ENCODE measurements at regions not wholly inside any gene's neighbourhood (a gene's known extent, or its start where the extent isn't known, plus 50 kb on each side); places are given as distances from the start of the nearest gene placed in this dataset.

GRCh38 chr5:172548981-172549687 lies 91.9 kb upstream of the NEURL1B start:
- 0 out of 3 replicates have a peak, but pooled peaks have one; percentile 23 for ATAC-seq
- no peak for TF ChIP-seq ZNF565 (CRISPR knock-in tag; conservative IDR thresholded peaks at IDR 0.05; ENCODE audit: low read depth)
- TF ChIP-seq SNAI2 (CRISPR knock-in tag; IDR thresholded peaks at IDR 0.05): no peak
- no peak for TF ChIP-seq PPARA (CRISPR knock-in tag; IDR thresholded peaks at IDR 0.05; ENCODE audit: borderline replicate concordance)
- no peak for TF ChIP-seq ARNTL (CRISPR knock-in tag; IDR thresholded peaks at IDR 0.05; ENCODE audit: borderline replicate concordance, low read depth)
- no peak for TF ChIP-seq CSDC2 (CRISPR knock-in tag; IDR thresholded peaks at IDR 0.05)
- TF ChIP-seq BACH2 (CRISPR knock-in tag; IDR thresholded peaks at IDR 0.05; ENCODE audit: borderline replicate concordance): no peak
- no peak for TF ChIP-seq TSHZ2 (CRISPR knock-in tag; IDR thresholded peaks at IDR 0.05)
- no peak for TF ChIP-seq ZFP30 (CRISPR knock-in tag; IDR thresholded peaks at IDR 0.05)
- TF ChIP-seq, protein P1, sequence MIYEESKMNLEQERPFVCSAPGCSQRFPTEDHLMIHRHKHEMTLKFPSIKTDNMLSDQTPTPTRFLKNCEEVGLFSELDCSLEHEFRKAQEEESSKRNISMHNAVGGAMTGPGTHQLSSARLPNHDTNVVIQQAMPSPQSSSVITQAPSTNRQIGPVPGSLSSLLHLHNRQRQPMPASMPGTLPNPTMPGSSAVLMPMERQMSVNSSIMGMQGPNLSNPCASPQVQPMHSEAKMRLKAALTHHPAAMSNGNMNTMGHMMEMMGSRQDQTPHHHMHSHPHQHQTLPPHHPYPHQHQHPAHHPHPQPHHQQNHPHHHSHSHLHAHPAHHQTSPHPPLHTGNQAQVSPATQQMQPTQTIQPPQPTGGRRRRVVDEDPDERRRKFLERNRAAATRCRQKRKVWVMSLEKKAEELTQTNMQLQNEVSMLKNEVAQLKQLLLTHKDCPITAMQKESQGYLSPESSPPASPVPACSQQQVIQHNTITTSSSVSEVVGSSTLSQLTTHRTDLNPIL (CRISPR knock-in tag; IDR thresholded peaks at IDR 0.05; ENCODE audit: low read depth): no peak

GRCh38 chr5:172548311-172548731 lies 92.7 kb upstream of the NEURL1B start:
- TF ChIP-seq ZFP30 (CRISPR knock-in tag; IDR thresholded peaks at IDR 0.05): no peak
- no peak for TF ChIP-seq ARNTL (CRISPR knock-in tag; IDR thresholded peaks at IDR 0.05; ENCODE audit: borderline replicate concordance, low read depth)
- no peak for TF ChIP-seq GLIS3 (CRISPR knock-in tag; IDR thresholded peaks at IDR 0.05)
- no peak for TF ChIP-seq TOX (CRISPR knock-in tag; IDR thresholded peaks at IDR 0.05; ENCODE audit: borderline replicate concordance)
- TF ChIP-seq ZC3H10 (CRISPR knock-in tag; IDR thresholded peaks at IDR 0.05): no peak
- TF ChIP-seq, protein P2, sequence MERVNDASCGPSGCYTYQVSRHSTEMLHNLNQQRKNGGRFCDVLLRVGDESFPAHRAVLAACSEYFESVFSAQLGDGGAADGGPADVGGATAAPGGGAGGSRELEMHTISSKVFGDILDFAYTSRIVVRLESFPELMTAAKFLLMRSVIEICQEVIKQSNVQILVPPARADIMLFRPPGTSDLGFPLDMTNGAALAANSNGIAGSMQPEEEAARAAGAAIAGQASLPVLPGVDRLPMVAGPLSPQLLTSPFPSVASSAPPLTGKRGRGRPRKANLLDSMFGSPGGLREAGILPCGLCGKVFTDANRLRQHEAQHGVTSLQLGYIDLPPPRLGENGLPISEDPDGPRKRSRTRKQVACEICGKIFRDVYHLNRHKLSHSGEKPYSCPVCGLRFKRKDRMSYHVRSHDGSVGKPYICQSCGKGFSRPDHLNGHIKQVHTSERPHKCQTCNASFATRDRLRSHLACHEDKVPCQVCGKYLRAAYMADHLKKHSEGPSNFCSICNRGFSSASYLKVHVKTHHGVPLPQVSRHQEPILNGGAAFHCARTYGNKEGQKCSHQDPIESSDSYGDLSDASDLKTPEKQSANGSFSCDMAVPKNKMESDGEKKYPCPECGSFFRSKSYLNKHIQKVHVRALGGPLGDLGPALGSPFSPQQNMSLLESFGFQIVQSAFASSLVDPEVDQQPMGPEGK (CRISPR knock-in tag; IDR thresholded peaks at IDR 0.05; ENCODE audit: borderline replicate concordance): no peak
- TF ChIP-seq ESRRG (CRISPR knock-in tag; IDR thresholded peaks at IDR 0.05): no peak
- TF ChIP-seq ZFP3 (CRISPR knock-in tag; IDR thresholded peaks at IDR 0.05): no peak
- TF ChIP-seq TSHZ2 (CRISPR knock-in tag; IDR thresholded peaks at IDR 0.05): no peak
- no peak for TF ChIP-seq OSR1 (CRISPR knock-in tag; IDR thresholded peaks at IDR 0.05)
- no peak for TF ChIP-seq ZNF8 (CRISPR knock-in tag; IDR thresholded peaks at IDR 0.05)
- no peak for TF ChIP-seq PPARA (CRISPR knock-in tag; IDR thresholded peaks at IDR 0.05; ENCODE audit: borderline replicate concordance)
- TF ChIP-seq, protein P1 (CRISPR knock-in tag; IDR thresholded peaks at IDR 0.05; ENCODE audit: low read depth): no peak
- no peak for TF ChIP-seq CSRNP3 (CRISPR knock-in tag; IDR thresholded peaks at IDR 0.05)
- no peak for TF ChIP-seq BACH2 (CRISPR knock-in tag; IDR thresholded peaks at IDR 0.05; ENCODE audit: borderline replicate concordance)
- no peak for TF ChIP-seq POU6F1 (CRISPR knock-in tag; IDR thresholded peaks at IDR 0.05; ENCODE audit: borderline replicate concordance, low read depth)
- TF ChIP-seq TCF4 (CRISPR knock-in tag; IDR thresholded peaks at IDR 0.05; ENCODE audit: borderline replicate concordance): no peak
- TF ChIP-seq CSDC2 (CRISPR knock-in tag; IDR thresholded peaks at IDR 0.05): no peak
- TF ChIP-seq ZNF70 (CRISPR knock-in tag; IDR thresholded peaks at IDR 0.05): no peak
- no peak for ATAC-seq

All from SK-N-SH treated with all-trans-retinoic acid at 6 μM for 48 hours (cell line).